Posterior cingulate gyrus (tissue), 11 donors: ENCODE measurements at regions not wholly inside any gene's neighbourhood (a gene's known extent, or its start where the extent isn't known, plus 50 kb on each side); places are given as distances from the start of the nearest gene placed in this dataset.
"Not testable (repeated sequence)": the region's sequence is repeated elsewhere in the genome, so short reads cannot be mapped to it uniquely, and the experiment has no call there.

ENCODE experiments used
- DNase-seq, 10 donors: peaks; one replicate each; pipeline versions ENCODE4 v3.0.0 to v3.0.0-alpha.2; 2020 to 2021; ENCODE audit warnings: mixed read lengths in 3 of 10
- intact Hi-C: fragments of 100-400 bp; cut with DNase I; formaldehyde crosslinking; loops from one replicate; pipeline ENCODE4 v1.15.1; 2023

DNA sequence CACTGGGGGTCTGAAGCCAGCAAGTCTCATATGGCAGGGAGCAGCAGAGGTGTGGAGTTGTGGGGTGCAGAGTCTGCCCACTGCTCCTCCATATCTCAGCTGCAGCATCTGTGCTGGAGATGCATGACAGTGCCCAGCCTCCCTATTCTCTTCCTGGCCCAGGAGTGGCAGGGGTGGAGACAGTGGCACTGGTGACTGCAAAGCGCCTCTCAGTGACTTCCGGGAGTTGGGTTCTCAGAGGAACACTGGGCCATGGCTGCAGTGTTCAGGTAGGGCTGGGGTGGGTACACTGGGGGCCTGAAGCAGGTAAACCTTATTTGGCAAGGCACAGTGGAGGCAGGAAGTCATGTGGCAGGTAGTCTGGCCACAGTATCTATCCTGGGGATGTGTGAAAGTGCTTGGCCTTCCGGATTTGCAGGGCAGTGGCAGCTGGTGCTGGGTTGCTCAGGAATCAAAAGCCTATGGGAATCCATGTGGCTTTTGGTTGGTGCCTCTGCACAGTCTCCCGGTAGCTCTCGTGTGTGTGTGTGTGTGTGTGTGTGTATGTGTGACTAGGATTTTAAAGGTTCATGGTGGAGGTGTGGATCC, 60.3 kb upstream of the THUMPD2 start:
- intact Hi-C loops: no loop called here
- no peak for DNase-seq

DNA sequence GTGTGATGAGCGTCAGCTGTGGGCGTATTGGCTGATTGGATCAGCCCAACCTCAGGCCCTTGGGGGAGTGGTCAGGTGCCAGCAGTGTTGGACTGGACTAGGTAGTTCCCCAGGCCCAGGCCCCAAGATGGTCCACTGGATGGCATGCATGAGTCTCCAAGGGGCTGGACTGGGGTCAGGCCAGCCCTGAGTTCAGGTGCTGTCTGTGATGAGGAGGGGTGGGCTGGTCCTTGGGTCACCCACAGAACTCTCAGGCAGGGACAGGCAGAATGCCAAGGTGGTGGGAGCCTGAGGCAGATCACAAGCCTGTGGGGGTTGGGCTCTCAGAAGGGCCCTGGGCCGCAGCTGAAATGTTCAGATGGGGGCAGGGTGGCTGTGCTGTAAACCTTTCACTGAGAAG, 59.5 kb upstream of the THUMPD2 start:
- peak in 2 of 10 donors; percentile 57 to 77 for DNase-seq
- intact Hi-C loops: no loop called here

DNA sequence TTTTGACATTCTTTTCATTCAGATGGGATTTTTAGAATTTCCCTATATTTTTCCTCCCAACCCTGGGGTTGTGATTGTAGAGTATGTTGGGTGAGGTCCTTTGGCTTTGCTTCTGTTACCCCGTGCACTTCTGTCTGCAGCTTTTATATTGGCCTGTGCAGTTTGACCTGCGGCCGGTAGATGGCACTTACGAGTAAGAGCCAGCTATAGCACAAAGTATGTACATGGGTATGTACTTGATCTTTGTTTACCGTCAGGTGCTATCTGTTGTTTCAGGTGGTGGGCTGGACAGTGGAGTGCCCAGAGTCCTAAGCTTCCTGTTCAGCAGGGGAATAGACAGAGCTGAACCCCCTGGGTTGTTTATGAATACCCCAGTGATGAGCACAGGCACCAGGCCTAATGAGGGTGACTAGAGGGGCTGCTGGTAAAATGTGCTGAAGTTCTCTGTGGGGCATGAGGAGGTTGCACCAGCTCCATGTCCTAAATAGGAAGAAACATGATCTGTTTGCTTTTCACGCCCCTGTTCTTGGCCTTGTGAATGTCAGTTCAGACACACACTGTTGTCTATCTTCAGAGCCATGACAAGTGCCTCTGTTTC, 58.9 kb upstream of the THUMPD2 start:
- intact Hi-C loops: no loop called here
- DNase-seq: no peak

GRCh38 chr2:39836638-39837037, 57.6 kb upstream of the THUMPD2 start:
- no peak for DNase-seq
- intact Hi-C loops: no loop called here

GRCh38 chr2:39834426-39834825, 55.4 kb upstream of the THUMPD2 start:
- DNase-seq: no peak
- intact Hi-C loops: no loop called here

DNA sequence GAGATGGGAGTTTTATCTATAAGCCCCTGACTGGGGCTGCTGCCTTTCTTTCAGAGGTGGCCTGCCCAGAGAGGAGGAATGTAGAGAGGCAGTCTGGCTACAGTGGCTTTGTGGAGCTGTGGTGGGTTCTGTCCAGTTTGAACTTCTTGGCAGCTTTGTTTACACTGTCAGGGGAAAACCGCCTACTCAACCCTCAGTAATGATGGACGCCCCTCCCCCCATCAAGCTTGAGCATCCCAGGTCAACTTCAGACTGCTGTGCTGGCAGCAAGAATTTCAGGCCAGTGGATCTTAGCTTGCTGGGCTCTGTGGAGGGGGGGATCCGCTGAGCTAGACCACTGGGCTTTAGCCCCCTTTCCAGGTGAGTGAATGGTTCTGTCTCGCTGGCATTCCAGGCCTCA, 51.6 kb upstream of the THUMPD2 start:
- DNase-seq, intact Hi-C loops: not testable (repeated sequence)
